ENCODE measurements at regions not wholly inside any gene's neighbourhood (a gene's known extent, or its start where the extent isn't known, plus 50 kb on each side); places are given as distances from the start of the nearest gene placed in this dataset.
A peak's percentile ranks its signal among the peaks of the same experiment; 100 is the strongest.

- TF ChIP-seq CTCF (IDR thresholded peaks at IDR 0.05; ENCODE audit: insufficient read depth, low read depth, low read length): no peak
- TF ChIP-seq EZH2 (IDR thresholded peaks at IDR 0.05; ENCODE audit: insufficient read depth, low read length): no peak
- FAIRE-seq: no peak
These were observed 668.6 kb downstream of the GABRG1 start for GRCh38 chr4:45455217-45455616.

DNA sequence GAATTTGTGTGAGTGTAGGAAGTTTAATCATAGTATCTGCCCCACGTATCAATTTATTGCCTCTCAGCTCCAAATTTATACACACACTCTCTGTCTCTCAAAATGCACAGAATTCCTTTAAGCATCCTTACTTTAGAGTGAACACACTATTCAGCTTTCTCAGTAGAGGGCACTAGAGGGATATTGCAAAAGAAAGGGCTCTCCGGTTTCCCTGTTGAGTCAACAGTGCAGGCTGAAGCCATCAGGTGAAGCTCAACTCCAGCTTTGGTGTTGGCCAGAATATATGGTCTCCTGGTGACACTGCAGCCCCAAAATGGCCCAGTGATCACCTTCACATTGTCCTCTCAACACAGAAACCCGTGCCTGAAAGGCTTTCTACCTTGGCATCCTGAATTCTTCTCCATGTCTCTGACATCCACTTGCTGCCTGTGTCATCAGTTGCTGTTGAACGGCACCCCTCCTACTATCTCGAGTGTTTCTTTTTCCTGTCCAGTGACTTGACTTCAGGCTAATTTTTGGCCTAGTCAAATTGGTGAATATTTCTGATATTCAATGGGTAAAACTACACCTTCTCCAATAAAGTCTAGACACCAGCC, 670.5 kb downstream of the GABRG1 start:
- no peaks in the 10 kb centered on the region for H3K79me2 ChIP-seq (ENCODE audit: insufficient read depth, low read length)
- Mint-ChIP-seq H3K27ac (ENCODE audit: unreplicated experiment) (no peak overlapping the region), H3K36me3 (ENCODE audit: low read depth, unreplicated experiment) (no peaks in the 10 kb centered on the region), H3K4me1 (ENCODE audit: low read depth, unreplicated experiment) (no peaks in the 10 kb centered on the region), H3K4me3 (ENCODE audit: unreplicated experiment) (no peak overlapping the region), H3K27me3 (ENCODE audit: low read depth, unreplicated experiment) (no peaks in the 10 kb centered on the region), H3K9me3 (ENCODE audit: unreplicated experiment) (no peaks in the 10 kb centered on the region)
- H3K4me1 ChIP-seq (ENCODE audit: insufficient read depth, low read length): no peaks in the 10 kb centered on the region
- H3K27ac ChIP-seq (ENCODE audit: low read depth, low read length): no peak overlapping the region
- DNase-seq (ENCODE audit: low read depth) (peak; percentile 0), FAIRE-seq (no peak)
- no peak overlapping the region for H3K4me3 ChIP-seq (ENCODE audit: insufficient read depth, low read depth, low read length)
- H3K27me3 ChIP-seq (ENCODE audit: insufficient read depth, low read length): no peaks in the 10 kb centered on the region
- H3K36me3 ChIP-seq (ENCODE audit: insufficient read depth, low read length): no peaks in the 10 kb centered on the region
- TF ChIP-seq EZH2 (IDR thresholded peaks at IDR 0.05; ENCODE audit: insufficient read depth, low read length) (no peak), CTCF (IDR thresholded peaks at IDR 0.05; ENCODE audit: insufficient read depth, low read depth, low read length) (peak; percentile 34)
- H3K9ac ChIP-seq (ENCODE audit: low read length): no peak overlapping the region
- no peak overlapping the region for H2AFZ ChIP-seq (ENCODE audit: low read depth, low read length)
- H3K9me3 ChIP-seq (ENCODE audit: insufficient read depth, low read depth, low read length): no peaks in the 10 kb centered on the region
- H3K4me2 ChIP-seq (ENCODE audit: low read length): no peak overlapping the region
- no peaks in the 10 kb centered on the region for H4K20me1 ChIP-seq (ENCODE audit: insufficient read depth, low read length)

More at GRCh38 chr4:45455217-45455616, 668.6 kb downstream of the GABRG1 start:
- Histone ChIP-seq H3K36me3 (ENCODE audit: insufficient read depth, low read length) (no peaks in the 10 kb centered on the region), H2AFZ (ENCODE audit: low read depth, low read length) (no peak overlapping the region), H3K79me2 (ENCODE audit: insufficient read depth, low read length) (no peaks in the 10 kb centered on the region), H3K9me3 (ENCODE audit: insufficient read depth, low read depth, low read length) (no peaks in the 10 kb centered on the region), H3K27ac (ENCODE audit: low read depth, low read length) (no peak overlapping the region), H3K9ac (ENCODE audit: low read length) (no peak overlapping the region), H4K20me1 (ENCODE audit: insufficient read depth, low read length) (no peaks in the 10 kb centered on the region), H3K4me3 (ENCODE audit: insufficient read depth, low read depth, low read length) (no peak overlapping the region), H3K4me1 (ENCODE audit: insufficient read depth, low read length) (no peaks in the 10 kb centered on the region), H3K4me2 (ENCODE audit: low read length) (no peak overlapping the region), H3K27me3 (ENCODE audit: insufficient read depth, low read length) (no peaks in the 10 kb centered on the region)
- Mint-ChIP-seq H3K4me1 (ENCODE audit: low read depth, unreplicated experiment) (no peaks in the 10 kb centered on the region), H3K9me3 (ENCODE audit: unreplicated experiment) (no peaks in the 10 kb centered on the region), H3K36me3 (ENCODE audit: low read depth, unreplicated experiment) (no peaks in the 10 kb centered on the region), H3K27ac (ENCODE audit: unreplicated experiment) (no peak overlapping the region), H3K4me3 (ENCODE audit: unreplicated experiment) (no peak overlapping the region), H3K27me3 (ENCODE audit: low read depth, unreplicated experiment) (no peaks in the 10 kb centered on the region)
- DNase-seq (ENCODE audit: low read depth): no peak

- no peak for TF ChIP-seq EZH2 (IDR thresholded peaks at IDR 0.05; ENCODE audit: insufficient read depth, low read length)
- peak; percentile 37 for TF ChIP-seq CTCF (IDR thresholded peaks at IDR 0.05; ENCODE audit: insufficient read depth, low read depth, low read length)
- no peaks in the 10 kb centered on the region for H3K4me1 Mint-ChIP-seq (ENCODE audit: low read depth, unreplicated experiment)
- Histone ChIP-seq H3K36me3 (ENCODE audit: insufficient read depth, low read length) (no peaks in the 10 kb centered on the region), H3K4me1 (ENCODE audit: insufficient read depth, low read length) (no peaks in the 10 kb centered on the region), H3K4me2 (ENCODE audit: low read length) (no peak overlapping the region), H3K27me3 (ENCODE audit: insufficient read depth, low read length) (no peaks in the 10 kb centered on the region), H3K79me2 (ENCODE audit: insufficient read depth, low read length) (no peaks in the 10 kb centered on the region), H3K9me3 (ENCODE audit: insufficient read depth, low read depth, low read length) (no peaks in the 10 kb centered on the region), H2AFZ (ENCODE audit: low read depth, low read length) (no peak overlapping the region), H3K4me3 (ENCODE audit: insufficient read depth, low read depth, low read length) (no peak overlapping the region), H3K27ac (ENCODE audit: low read depth, low read length) (no peak overlapping the region), H4K20me1 (ENCODE audit: insufficient read depth, low read length) (no peaks in the 10 kb centered on the region), H3K9ac (ENCODE audit: low read length) (no peak overlapping the region)
- peaks cover 2% of the 10 kb centered on the region for H3K9me3 Mint-ChIP-seq (ENCODE audit: unreplicated experiment)
- FAIRE-seq: no peak
- H3K4me3 Mint-ChIP-seq (ENCODE audit: unreplicated experiment): no peak overlapping the region
- no peaks in the 10 kb centered on the region for H3K27me3 Mint-ChIP-seq (ENCODE audit: low read depth, unreplicated experiment)
- H3K27ac Mint-ChIP-seq (ENCODE audit: unreplicated experiment): no peak overlapping the region
- no peak for DNase-seq (ENCODE audit: low read depth)
- H3K36me3 Mint-ChIP-seq (ENCODE audit: low read depth, unreplicated experiment): no peaks in the 10 kb centered on the region
These were observed 681.4 kb downstream of the GABRG1 start for GRCh38 chr4:45442466-45442865.

All from astrocyte (in vitro differentiated cells and primary cell).